Mesothelial cell of epicardium (in vitro differentiated cells): ENCODE measurements at regions not wholly inside any gene's neighbourhood (a gene's known extent, or its start where the extent isn't known, plus 50 kb on each side); places are given as distances from the start of the nearest gene placed in this dataset.
"Not testable (repeated sequence)": the region's sequence is repeated elsewhere in the genome, so short reads cannot be mapped to it uniquely, and the experiment has no call there.

Experiments
- DNase-seq, 2 experiments: peaks; one replicate each; pipeline ENCODE4 v3.0.0; 2021; ENCODE audit warnings: low spot score in 2 of 2; ENCODE audit not compliant: unreplicated experiment in 2 of 2
- H3K27ac Mint-ChIP-seq: 2 replicates; pipeline ENCODE4 v1.8.0; 2021; ENCODE audit warnings: mixed read lengths
- H3K27me3 Mint-ChIP-seq: 2 replicates; pipeline ENCODE4 v1.8.0; 2021; ENCODE audit warnings: low read depth, mixed read lengths
- H3K36me3 Mint-ChIP-seq: 2 replicates; pipeline ENCODE4 v1.8.0; 2021; ENCODE audit warnings: mixed read lengths
- H3K4me1 Mint-ChIP-seq: 2 replicates; pipeline ENCODE4 v1.8.0; 2021; ENCODE audit warnings: mixed read lengths
- H3K4me3 Mint-ChIP-seq: 2 replicates; pipeline ENCODE4 v1.8.0; 2021; ENCODE audit warnings: mild to moderate bottlenecking, moderate library complexity, mixed read lengths
- H3K9me3 Mint-ChIP-seq: 2 replicates; pipeline ENCODE4 v1.8.0; 2021; ENCODE audit warnings: mixed read lengths
- CTCF ChIP-seq: fragments of 200-600 bp; sonication (generic); IDR thresholded peaks from one replicate; pipeline ENCODE4 v1.5.0; 2021; ENCODE audit warnings: antibody characterized with exemption; ENCODE audit not compliant: unreplicated experiment

GRCh38 chr11:96841792-96842191 lies 452.0 kb downstream of the JRKL start:
- no peak for TF ChIP-seq CTCF
- no peak for DNase-seq
- H3K27ac Mint-ChIP-seq: no peak overlapping the region

GRCh38 chr11:96842731-96843130 lies 452.9 kb downstream of the JRKL start:
- Mint-ChIP-seq H3K27ac (no peak overlapping the region), H3K27me3 (no peaks in the 10 kb centered on the region), H3K4me3 (no peak overlapping the region), H3K9me3 (peaks cover 4% of the 10 kb centered on the region), H3K36me3 (no peaks in the 10 kb centered on the region), H3K4me1 (peaks cover 2% of the 10 kb centered on the region)
- no peak for TF ChIP-seq CTCF
- DNase-seq: no peak

More at GRCh38 chr11:96841792-96842191, 452.0 kb downstream of the JRKL start:
- no peaks in the 10 kb centered on the region for H3K36me3 Mint-ChIP-seq
- no peaks in the 10 kb centered on the region for H3K27me3 Mint-ChIP-seq
- H3K9me3 Mint-ChIP-seq: peaks cover 4% of the 10 kb centered on the region
- H3K4me1 Mint-ChIP-seq: peaks cover 2% of the 10 kb centered on the region
- no peak overlapping the region for H3K4me3 Mint-ChIP-seq

- no peaks in the 10 kb centered on the region for H3K27me3 Mint-ChIP-seq
- DNase-seq: no peak
- no peak overlapping the region for H3K4me3 Mint-ChIP-seq
- H3K4me1 Mint-ChIP-seq: no peaks in the 10 kb centered on the region
- no peak overlapping the region for H3K27ac Mint-ChIP-seq
- peaks cover 2% of the 10 kb centered on the region for H3K36me3 Mint-ChIP-seq
- peaks cover 13% of the 10 kb centered on the region for H3K9me3 Mint-ChIP-seq
- TF ChIP-seq CTCF: no peak
Observed at GRCh38 chr11:96854425-96854824, 464.6 kb downstream of the JRKL start.

- not testable (repeated sequence) for H3K27me3 Mint-ChIP-seq
Observed at GRCh38 chr11:96861722-96862121, 471.9 kb downstream of the JRKL start.

GRCh38 chr11:96863520-96863919 lies 473.7 kb downstream of the JRKL start:
- no peaks in the 10 kb centered on the region for H3K36me3 Mint-ChIP-seq
- no peaks in the 10 kb centered on the region for H3K4me1 Mint-ChIP-seq
- H3K4me3 Mint-ChIP-seq: no peak overlapping the region
- peaks cover 29% of the 10 kb centered on the region for H3K9me3 Mint-ChIP-seq
- no peaks in the 10 kb centered on the region for H3K27me3 Mint-ChIP-seq
- TF ChIP-seq CTCF: no peak
- DNase-seq: no peak
- no peak overlapping the region for H3K27ac Mint-ChIP-seq

More at GRCh38 chr11:96861722-96862121, 471.9 kb downstream of the JRKL start:
- not testable (repeated sequence) for H3K4me3 Mint-ChIP-seq, DNase-seq, H3K36me3 Mint-ChIP-seq, H3K4me1 Mint-ChIP-seq, H3K27ac Mint-ChIP-seq
- H3K9me3 Mint-ChIP-seq: peaks cover 32% of the 10 kb centered on the region

- no peaks in the 10 kb centered on the region for H3K4me1 Mint-ChIP-seq
Observed at GRCh38 chr11:96865020-96865419, 475.2 kb downstream of the JRKL start.

More at GRCh38 chr11:96865020-96865419, 475.2 kb downstream of the JRKL start:
- no peaks in the 10 kb centered on the region for H3K36me3 Mint-ChIP-seq
- DNase-seq: no peak
- no peak for TF ChIP-seq CTCF
- H3K27me3 Mint-ChIP-seq: no peaks in the 10 kb centered on the region
- no peak overlapping the region for H3K27ac Mint-ChIP-seq
- no peak overlapping the region for H3K4me3 Mint-ChIP-seq
- peaks cover 29% of the 10 kb centered on the region for H3K9me3 Mint-ChIP-seq
